ENCODE measurements at regions not wholly inside any gene's neighbourhood (a gene's known extent, or its start where the extent isn't known, plus 50 kb on each side); places are given as distances from the start of the nearest gene placed in this dataset.

DNA sequence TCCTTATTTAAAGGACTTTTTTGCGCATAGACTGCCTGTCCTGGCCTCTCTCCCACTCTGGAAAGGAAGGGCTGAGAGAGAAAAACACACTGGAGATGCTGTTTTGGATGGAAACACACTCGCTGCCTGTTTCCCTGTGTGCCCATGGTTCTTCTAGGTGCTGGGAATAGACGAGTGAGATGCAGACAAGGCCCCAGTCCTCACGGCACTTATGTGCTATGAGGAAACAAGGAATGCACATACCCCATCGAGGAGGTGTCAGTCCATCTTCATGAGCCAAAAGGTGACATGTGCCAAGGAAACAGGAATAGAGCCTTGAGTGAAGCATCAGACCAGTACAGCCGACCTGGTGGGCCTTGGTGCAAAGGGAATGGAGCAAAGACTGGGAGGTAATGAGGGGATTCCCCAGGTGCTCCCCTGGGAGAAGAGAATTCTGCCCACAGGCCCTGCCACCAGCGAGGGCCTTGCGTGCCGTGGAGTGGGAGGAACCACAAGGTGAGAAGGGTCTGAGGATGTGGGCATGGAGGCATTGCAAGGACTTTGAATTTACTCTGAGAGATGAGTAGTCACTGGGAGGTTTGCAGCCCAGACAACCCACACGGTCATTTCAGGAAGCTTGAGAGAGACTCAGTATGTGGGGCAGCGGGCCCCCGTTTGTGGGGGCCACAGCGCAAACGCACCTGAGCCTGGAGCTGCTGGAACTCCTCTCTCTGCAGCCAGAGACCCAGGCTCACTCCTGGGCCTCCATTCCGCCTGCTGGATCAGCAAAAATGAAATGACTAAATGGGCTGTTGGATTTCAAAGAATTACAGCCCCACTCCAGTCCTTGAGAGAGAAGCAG lies 197.5 kb upstream of the COPS8 start:
- Histone ChIP-seq H3K27ac (ENCODE audit: low read length) (peak overlapping the region; percentile 57), H3K27me3 (ENCODE audit: control insufficient read depth, insufficient read depth) (no peaks in the 10 kb centered on the region), H3K4me3 (ENCODE audit: low read length) (no peak overlapping the region), H3K4me1 (ENCODE audit: control insufficient read depth, insufficient read depth, low read length) (peaks cover 12% of the 10 kb centered on the region), H3K9me3 (ENCODE audit: control insufficient read depth, low read length) (no peaks in the 10 kb centered on the region)
- WGBS = 81% methylated on average over 15 of the region's 15 CpGs
- DNase-seq (peak in 1 of 3 donors; percentile 35), ATAC-seq (no peak)
- intact Hi-C loops (cut with DNase I) = no loop called here

DNA sequence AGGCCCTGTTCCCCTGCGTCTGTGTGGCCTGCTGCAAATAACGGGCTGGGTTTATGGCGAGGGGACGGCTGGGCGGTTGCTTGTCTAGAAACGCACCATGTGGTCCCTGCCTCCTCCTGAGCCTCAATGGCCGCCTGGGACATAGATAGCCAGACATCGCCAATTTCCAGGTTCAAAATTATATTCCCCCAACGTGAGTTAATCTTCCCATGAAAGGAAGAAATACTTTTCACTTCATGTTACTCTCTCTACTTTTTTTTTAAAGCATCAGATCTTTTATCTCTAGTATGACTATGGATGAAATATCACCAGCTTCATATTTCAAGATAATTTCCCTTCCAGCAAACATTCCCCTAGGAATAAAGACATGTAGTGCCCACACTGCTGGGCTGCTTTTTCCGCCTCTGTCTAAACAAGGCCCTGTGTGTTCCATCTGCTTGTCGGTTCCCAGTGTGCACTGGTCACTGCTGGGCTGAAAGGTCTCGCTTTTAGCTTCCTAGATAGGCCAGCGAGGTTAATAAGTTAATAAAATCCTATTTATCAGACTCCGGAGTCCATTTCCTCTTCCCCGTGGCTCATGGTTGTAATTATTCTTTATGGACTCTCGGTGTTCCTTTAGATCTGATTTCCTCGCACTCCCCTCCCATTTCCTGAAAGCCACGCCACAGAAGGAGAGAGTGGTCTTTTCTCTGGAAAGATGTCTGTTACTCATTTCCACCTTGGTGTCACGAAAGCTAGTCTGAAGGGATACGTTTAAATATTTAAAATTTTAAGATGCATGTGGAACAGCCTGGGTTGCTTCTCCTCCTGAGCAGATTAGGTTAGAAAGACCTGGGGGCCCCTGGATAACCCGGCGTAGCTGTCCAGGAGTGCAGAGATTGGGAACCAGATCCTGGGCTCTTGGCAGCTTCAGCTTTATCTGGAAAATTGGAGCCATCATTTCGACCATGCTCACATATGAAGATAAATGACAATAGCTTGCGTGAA lies 196.6 kb upstream of the COPS8 start:
- intact Hi-C loops (cut with DNase I) = no loop called here
- H3K27ac ChIP-seq (ENCODE audit: low read length) = no peak overlapping the region
- 68% methylated on average over 24 of the region's 24 CpGs for WGBS

DNA sequence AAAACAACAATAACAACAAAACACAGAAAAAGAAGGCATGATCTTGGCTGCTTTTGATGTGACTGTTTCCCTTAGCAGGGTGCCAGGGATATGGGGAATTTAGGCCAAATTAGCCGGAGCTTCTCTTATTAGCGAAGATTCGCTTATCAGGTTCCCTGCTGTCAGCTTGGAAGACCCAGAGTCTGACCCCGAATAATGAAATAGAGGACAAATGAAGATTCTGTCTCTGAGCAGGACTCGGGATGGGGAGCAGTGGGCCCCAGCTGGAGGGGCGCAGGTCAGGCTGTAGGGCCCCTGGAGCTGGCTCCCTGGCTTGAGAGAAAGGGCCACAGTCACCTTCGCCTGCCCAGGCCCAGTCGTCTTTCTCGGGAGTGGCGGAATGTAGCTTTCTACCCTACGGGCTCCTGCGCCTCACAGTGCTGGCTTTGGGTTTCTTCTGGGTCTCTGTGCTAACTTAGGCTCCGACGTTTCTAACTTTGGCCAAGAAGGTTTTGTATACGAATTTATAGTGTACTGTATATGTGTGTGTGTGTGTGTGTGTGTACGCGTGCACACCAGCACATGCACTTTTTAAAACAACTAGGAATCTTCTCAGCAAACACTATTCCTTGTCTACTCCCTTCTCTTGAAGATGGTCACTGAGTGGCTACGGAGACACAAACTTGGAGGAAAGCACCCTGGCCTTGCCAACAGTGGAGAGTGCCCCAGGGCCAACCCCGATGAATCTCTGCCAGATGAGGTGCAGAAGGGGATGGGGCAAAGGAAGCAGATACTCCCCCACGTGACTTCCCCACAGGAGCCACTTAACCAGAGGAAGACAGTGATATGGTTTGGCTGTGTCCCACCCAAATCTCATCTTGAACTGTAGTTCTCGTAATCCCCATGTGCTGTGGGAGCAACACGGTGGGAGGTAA lies 195.6 kb upstream of the COPS8 start:
- 84% methylated on average over 22 of the region's 22 CpGs for WGBS
- Histone ChIP-seq H3K27ac (ENCODE audit: low read length) (no peak overlapping the region), H3K4me1 (ENCODE audit: control insufficient read depth, insufficient read depth, low read length) (peaks cover 12% of the 10 kb centered on the region), H3K9me3 (ENCODE audit: control insufficient read depth, low read length) (no peaks in the 10 kb centered on the region), H3K27me3 (ENCODE audit: control insufficient read depth, insufficient read depth) (no peaks in the 10 kb centered on the region), H3K4me3 (ENCODE audit: low read length) (no peak overlapping the region)
- intact Hi-C loops (cut with DNase I) = no loop called here
- ATAC-seq (peak in 1 of 2 donors; percentile 7), DNase-seq (peak in 1 of 3 donors; percentile 41)

More for the DNA sequence above, 196.6 kb upstream of the COPS8 start:
- Histone ChIP-seq H3K4me3 (ENCODE audit: low read length) (no peak overlapping the region), H3K4me1 (ENCODE audit: control insufficient read depth, insufficient read depth, low read length) (peaks cover 12% of the 10 kb centered on the region), H3K9me3 (ENCODE audit: control insufficient read depth, low read length) (no peaks in the 10 kb centered on the region), H3K27me3 (ENCODE audit: control insufficient read depth, insufficient read depth) (no peaks in the 10 kb centered on the region)
- peak; percentile 62 to 82 for ATAC-seq
- DNase-seq = peak in 1 of 3 donors; percentile 45

DNA sequence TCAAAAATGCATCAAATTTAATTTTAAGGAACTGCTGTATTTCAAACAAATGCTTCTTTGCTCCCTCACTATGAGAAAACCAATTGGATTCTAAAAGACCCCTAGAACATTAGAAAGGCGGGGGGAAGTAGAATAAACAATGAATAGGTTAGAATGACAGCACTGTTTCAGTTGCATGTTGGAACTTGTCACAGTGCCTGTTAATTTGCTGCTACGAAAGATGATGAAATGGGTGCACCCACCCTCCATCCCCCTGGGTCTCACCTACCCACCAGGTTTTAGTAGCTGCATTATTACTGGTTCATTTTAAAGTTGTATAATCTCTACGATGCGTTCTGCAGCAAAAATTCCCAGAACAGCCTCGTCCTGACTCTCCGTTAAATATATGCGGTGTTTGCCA lies 193.0 kb upstream of the COPS8 start:
- Histone ChIP-seq H3K4me3 (ENCODE audit: low read length) (no peak overlapping the region), H3K9me3 (ENCODE audit: control insufficient read depth, low read length) (no peaks in the 10 kb centered on the region), H3K27me3 (ENCODE audit: control insufficient read depth, insufficient read depth) (no peaks in the 10 kb centered on the region), H3K4me1 (ENCODE audit: control insufficient read depth, insufficient read depth, low read length) (peaks cover 10% of the 10 kb centered on the region), H3K27ac (ENCODE audit: low read length) (no peak overlapping the region)
- no peak for DNase-seq
- no peak for ATAC-seq
- intact Hi-C loops (cut with DNase I) = no loop called here
- 84% methylated on average over 7 of the region's 7 CpGs for WGBS

DNA sequence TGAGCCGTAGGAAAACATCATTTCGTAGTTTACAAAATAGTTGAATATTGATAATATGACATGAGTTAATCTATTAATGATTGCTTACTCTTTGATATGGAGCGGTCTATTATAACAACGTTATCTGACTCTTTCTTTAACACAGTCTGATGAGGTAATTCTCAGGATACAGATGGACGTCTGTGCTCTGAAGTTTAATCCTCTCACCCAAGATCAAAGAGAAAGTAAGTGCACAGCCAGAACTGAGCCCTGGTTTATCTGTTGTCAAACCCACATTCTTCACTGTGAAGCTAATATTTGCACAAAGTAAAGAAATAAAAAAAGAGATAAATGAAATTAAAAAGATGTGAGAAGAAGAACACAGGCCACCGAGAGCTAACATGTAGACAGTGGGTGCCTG lies 190.9 kb upstream of the COPS8 start:
- ATAC-seq (peak in 1 of 2 donors; percentile 79), DNase-seq (no peak)
- 77% methylated on average over 6 of the region's 6 CpGs for WGBS

DNA sequence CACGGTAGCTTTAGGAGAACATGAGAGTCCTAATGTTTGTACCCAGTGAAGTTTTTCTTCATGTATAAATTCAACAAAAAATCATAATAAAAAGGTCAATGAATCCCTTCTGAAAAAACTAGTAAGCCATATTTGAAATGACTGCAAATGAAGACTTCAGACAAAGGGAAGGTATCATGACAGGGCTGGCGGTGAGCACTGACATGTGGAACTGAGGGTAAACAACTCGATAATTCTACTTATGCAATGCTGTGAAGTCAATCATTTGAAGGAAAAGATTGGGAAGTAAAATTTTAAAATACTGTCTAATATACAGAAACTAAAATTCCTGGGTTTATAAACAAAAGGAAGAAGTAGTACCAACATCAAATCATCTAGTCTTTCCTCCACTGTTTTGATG lies 190.2 kb upstream of the COPS8 start:
- H3K27ac ChIP-seq (ENCODE audit: low read length) = no peak overlapping the region
- DNase-seq (no peak), ATAC-seq (no peak)
- H3K4me1 ChIP-seq (ENCODE audit: control insufficient read depth, insufficient read depth, low read length) = no peaks in the 10 kb centered on the region
- no peaks in the 10 kb centered on the region for H3K27me3 ChIP-seq (ENCODE audit: control insufficient read depth, insufficient read depth)
- 95% methylated on average over 3 of the region's 3 CpGs for whole genome bisulfite sequencing
- H3K4me3 ChIP-seq (ENCODE audit: low read length) = no peak overlapping the region
- intact Hi-C loops (cut with DNase I) = no loop called here
- no peaks in the 10 kb centered on the region for H3K9me3 ChIP-seq (ENCODE audit: control insufficient read depth, low read length)

More for the DNA sequence above, 190.9 kb upstream of the COPS8 start:
- Histone ChIP-seq H3K9me3 (ENCODE audit: control insufficient read depth, low read length) (no peaks in the 10 kb centered on the region), H3K27me3 (ENCODE audit: control insufficient read depth, insufficient read depth) (no peaks in the 10 kb centered on the region), H3K4me3 (ENCODE audit: low read length) (no peak overlapping the region), H3K4me1 (ENCODE audit: control insufficient read depth, insufficient read depth, low read length) (no peaks in the 10 kb centered on the region), H3K27ac (ENCODE audit: low read length) (no peak overlapping the region)
- intact Hi-C loops (cut with DNase I) = no loop called here

DNA sequence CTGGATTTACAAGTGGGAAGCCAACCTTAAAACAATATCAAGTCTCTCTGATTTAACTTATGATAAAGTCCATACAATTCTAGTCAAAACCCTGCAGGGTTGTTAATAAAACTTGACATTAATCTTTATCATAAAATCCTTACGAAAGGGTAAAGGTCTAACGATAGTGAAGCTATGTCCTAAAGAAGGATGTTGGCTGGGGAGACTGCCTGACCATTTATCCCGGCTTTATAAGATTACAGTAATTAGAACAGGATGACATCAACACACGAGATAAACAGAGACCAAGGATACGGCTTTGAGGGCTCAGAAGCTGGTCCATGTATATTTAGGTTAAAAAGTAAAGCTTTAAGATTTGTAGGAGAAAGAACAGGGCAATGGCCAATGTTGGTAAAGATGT lies 189.0 kb upstream of the COPS8 start:
- intact Hi-C loops (cut with DNase I) = no loop called here
- no peak for ATAC-seq

DNA sequence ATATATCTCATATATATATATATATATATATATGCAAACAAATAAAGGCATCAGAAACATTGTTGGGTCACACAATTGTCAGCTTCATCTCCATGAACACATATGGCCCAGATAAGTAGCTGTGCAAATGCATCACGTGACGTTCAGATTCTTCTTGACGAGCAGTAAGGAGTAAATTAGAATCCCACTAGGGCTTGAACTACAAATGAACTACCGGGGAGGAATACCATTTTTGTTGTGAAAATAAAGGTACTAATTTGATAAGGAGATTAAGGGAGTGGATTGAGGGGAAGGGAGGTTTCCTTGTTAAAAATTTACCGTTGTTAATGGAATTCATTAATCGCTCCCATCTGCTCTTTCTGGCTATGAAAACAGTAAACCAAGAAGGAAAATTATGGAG lies 186.5 kb upstream of the COPS8 start:
- H3K9me3 ChIP-seq (ENCODE audit: control insufficient read depth, low read length) = no peaks in the 10 kb centered on the region
- DNase-seq (no peak), ATAC-seq (no peak)
- no peaks in the 10 kb centered on the region for H3K4me1 ChIP-seq (ENCODE audit: control insufficient read depth, insufficient read depth, low read length)
- 63% methylated on average over 6 of the region's 6 CpGs for WGBS
- H3K27ac ChIP-seq (ENCODE audit: low read length) = no peak overlapping the region
- H3K27me3 ChIP-seq (ENCODE audit: control insufficient read depth, insufficient read depth) = no peaks in the 10 kb centered on the region
- no peak overlapping the region for H3K4me3 ChIP-seq (ENCODE audit: low read length)
- intact Hi-C loops (cut with DNase I) = no loop called here

More for the DNA sequence above, 189.0 kb upstream of the COPS8 start:
- WGBS = 56% methylated on average over 5 of the region's 5 CpGs
- Histone ChIP-seq H3K27me3 (ENCODE audit: control insufficient read depth, insufficient read depth) (no peaks in the 10 kb centered on the region), H3K4me3 (ENCODE audit: low read length) (no peak overlapping the region), H3K4me1 (ENCODE audit: control insufficient read depth, insufficient read depth, low read length) (no peaks in the 10 kb centered on the region), H3K9me3 (ENCODE audit: control insufficient read depth, low read length) (no peaks in the 10 kb centered on the region), H3K27ac (ENCODE audit: low read length) (no peak overlapping the region)
- no peak for DNase-seq

DNA sequence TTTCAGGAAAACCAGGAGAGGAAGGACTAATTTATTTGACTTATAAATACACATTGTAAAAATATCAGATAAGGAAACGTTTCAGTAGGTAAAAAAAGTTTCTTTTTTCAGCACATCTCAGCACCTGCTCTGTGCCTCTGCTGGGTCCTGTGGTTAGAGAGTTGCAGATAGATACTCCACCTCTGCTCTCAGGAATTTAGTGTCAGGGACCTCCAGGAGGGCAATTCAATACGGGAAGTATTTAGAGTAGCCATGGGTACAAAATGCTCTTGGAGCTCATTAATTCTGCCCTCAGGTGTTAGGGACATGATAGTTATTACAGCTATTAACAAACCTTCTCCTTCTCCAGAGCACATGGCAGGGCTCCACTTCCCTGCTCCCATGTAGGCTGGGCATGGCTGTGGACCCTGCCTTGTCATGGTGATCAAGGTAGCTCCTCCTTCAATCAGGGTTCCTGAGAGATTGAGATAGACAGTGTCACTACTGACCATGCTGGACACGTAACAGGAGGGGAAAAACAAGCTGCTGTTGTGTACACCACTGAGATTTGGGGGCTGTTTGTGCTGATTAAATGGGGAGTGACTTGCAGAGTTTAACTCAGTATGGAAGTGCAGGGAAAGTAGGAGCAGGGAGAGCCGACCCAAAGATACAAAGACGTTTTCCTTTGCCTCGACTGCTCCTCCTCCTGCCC lies 185.6 kb upstream of the COPS8 start:
- Histone ChIP-seq H3K27me3 (ENCODE audit: control insufficient read depth, insufficient read depth) (no peaks in the 10 kb centered on the region), H3K4me3 (ENCODE audit: low read length) (no peak overlapping the region), H3K9me3 (ENCODE audit: control insufficient read depth, low read length) (no peaks in the 10 kb centered on the region), H3K4me1 (ENCODE audit: control insufficient read depth, insufficient read depth, low read length) (no peaks in the 10 kb centered on the region), H3K27ac (ENCODE audit: low read length) (no peak overlapping the region)
- no peak for ATAC-seq
- DNase-seq = no peak
- WGBS = 57% methylated on average over 6 of the region's 6 CpGs
- intact Hi-C loops (cut with DNase I) = no loop called here

DNA sequence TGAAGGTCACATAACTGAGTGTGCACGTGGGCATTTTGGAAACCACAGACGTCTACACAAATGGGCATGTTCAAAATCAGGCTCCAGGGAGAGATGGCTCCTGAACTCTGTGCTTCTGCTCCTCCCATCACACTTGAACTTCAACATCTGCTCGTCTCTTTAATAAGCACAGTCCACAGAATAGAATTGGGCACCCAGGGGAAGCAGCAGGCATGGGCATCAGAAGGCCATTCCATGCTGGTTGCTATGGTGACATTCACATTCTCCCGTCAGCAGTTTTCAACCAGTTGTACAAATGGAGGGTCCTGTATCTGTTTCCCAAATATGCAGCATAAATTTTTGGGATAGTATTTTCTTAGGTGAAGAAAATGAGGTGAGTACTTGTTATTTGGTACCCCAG lies 183.7 kb upstream of the COPS8 start:
- H3K4me1 ChIP-seq (ENCODE audit: control insufficient read depth, insufficient read depth, low read length) = no peaks in the 10 kb centered on the region
- DNase-seq = no peak
- WGBS = 85% methylated on average over 4 of the region's 4 CpGs
- H3K27ac ChIP-seq (ENCODE audit: low read length) = no peak overlapping the region
- H3K9me3 ChIP-seq (ENCODE audit: control insufficient read depth, low read length) = no peaks in the 10 kb centered on the region
- intact Hi-C loops (cut with DNase I) = no loop called here
- no peaks in the 10 kb centered on the region for H3K27me3 ChIP-seq (ENCODE audit: control insufficient read depth, insufficient read depth)
- ATAC-seq = no peak
- H3K4me3 ChIP-seq (ENCODE audit: low read length) = no peak overlapping the region

All from right cardiac atrium (tissue), 5 donors.